ENCODE measurements at regions not wholly inside any gene's neighbourhood (a gene's known extent, or its start where the extent isn't known, plus 50 kb on each side); places are given as distances from the start of the nearest gene placed in this dataset.

DNA sequence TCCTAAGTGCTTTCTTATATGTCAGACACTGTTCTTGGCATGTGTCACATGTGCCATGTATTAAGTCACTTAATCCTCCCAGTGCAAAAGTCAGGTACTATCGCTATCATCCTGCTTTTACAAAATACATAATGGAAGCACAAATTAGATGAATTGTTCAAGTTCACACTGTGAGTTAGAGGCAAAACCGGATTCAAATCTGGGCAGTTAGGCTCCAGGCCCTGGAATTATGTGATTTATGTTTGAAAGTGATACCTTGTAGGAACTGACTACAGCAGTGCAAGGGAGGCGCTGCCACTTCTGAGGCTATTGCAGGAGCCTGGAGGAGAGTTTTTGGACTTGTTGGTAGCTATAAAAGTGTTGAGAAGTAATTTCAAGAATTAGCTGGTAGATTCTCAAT is 358.3 kb downstream of the HLX start:
- intact Hi-C loops (cut with micrococcal nuclease), result no loop called here
- Mint-ChIP-seq H3K36me3 (no peaks in the 10 kb centered on the region), H3K4me3 (no peak overlapping the region), H3K4me1 (no peaks in the 10 kb centered on the region), H3K27me3 (peaks cover under 1% of the 10 kb centered on the region in 2 donors), H3K27ac (no peak overlapping the region), H3K9me3 (peaks cover 0 to 3% (median 0%) of the 10 kb centered on the region in 8 donors)
- no peak overlapping the region for H3K27ac ChIP-seq (ENCODE audit: low read depth, low read length)
- no peaks in the 10 kb centered on the region for H3K27me3 ChIP-seq (ENCODE audit: insufficient read depth, low read length)
- no peak overlapping the region for H3K4me3 ChIP-seq (ENCODE audit: low read length in 2 of 2)
- H3K4me1 ChIP-seq (ENCODE audit: insufficient read depth, low read length), result no peaks in the 10 kb centered on the region
- POLR2A ChIA-PET (ENCODE audit: partially characterized antibody), result no interaction called here
- no peak for DNase-seq
- H3K36me3 ChIP-seq (ENCODE audit: insufficient read depth, low read length), result no peaks in the 10 kb centered on the region
- CTCF ChIA-PET (ENCODE audit: partially characterized antibody), result no interaction called here
- no peaks in the 10 kb centered on the region for H3K9me3 ChIP-seq (ENCODE audit: control insufficient read depth in 1 of 2, low read length in 2 of 2)

DNA sequence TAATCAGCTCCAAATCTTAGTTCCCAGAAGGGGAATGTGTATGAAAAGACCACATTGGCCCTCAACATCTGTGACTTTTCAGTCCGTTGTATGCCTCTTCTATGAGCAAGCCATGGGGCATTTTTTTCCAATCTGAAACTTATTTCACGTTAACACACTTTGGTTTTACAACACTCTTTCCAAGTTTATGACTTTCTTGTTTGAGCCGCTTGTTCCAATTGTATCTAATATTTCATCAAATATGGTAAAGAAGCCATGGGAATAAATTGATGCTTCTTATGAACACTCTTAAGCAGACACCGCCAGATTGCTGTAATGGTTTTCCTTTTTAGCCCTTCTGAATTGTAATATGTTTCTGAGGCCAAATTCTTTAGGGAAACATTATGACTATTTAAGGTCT is 359.9 kb downstream of the HLX start:
- no peaks in the 10 kb centered on the region for H3K27me3 ChIP-seq (ENCODE audit: insufficient read depth, low read length)
- ChIA-PET CTCF (ENCODE audit: partially characterized antibody) (no interaction called here), POLR2A (ENCODE audit: partially characterized antibody) (no interaction called here)
- H3K4me3 ChIP-seq (ENCODE audit: low read length in 2 of 2), result no peak overlapping the region
- DNase-seq, result no peak
- no peaks in the 10 kb centered on the region for H3K9me3 ChIP-seq (ENCODE audit: control insufficient read depth in 1 of 2, low read length in 2 of 2)
- Mint-ChIP-seq H3K9me3 (peaks cover 0 to 2% (median 0%) of the 10 kb centered on the region in 8 donors), H3K4me3 (no peak overlapping the region), H3K36me3 (no peaks in the 10 kb centered on the region), H3K27ac (no peak overlapping the region), H3K4me1 (no peaks in the 10 kb centered on the region), H3K27me3 (peaks cover 1 to 5% of the 10 kb centered on the region in 2 donors)
- no peaks in the 10 kb centered on the region for H3K36me3 ChIP-seq (ENCODE audit: insufficient read depth, low read length)
- no peaks in the 10 kb centered on the region for H3K4me1 ChIP-seq (ENCODE audit: insufficient read depth, low read length)
- H3K27ac ChIP-seq (ENCODE audit: low read depth, low read length), result no peak overlapping the region
- intact Hi-C loops (cut with micrococcal nuclease), result no loop called here

DNA sequence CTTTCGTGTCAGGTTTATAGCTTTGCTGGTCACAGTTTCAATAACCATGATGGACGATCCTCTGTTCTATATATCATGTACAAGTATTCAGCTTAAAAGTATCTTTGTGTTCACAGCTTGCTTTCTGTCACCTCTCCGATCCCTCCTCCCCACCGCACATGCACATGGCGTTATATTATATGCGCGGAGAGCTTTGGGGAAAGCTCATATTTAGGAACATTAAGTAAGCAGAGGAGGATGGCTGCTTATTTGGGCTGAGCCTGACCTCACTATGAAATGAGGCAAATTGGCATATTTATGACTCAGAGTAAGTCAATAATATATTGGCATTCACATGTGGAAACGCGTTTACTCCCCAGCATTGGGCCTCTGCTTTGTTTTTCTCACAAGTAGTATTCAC is 360.5 kb downstream of the HLX start:
- H3K27me3 ChIP-seq (ENCODE audit: insufficient read depth, low read length), result no peaks in the 10 kb centered on the region
- Mint-ChIP-seq H3K4me3 (no peak overlapping the region), H3K9me3 (peaks cover 0 to 2% (median 0%) of the 10 kb centered on the region in 8 donors), H3K27ac (no peak overlapping the region), H3K4me1 (no peaks in the 10 kb centered on the region), H3K36me3 (no peaks in the 10 kb centered on the region), H3K27me3 (peaks cover 1 to 5% of the 10 kb centered on the region in 2 donors)
- intact Hi-C loops (cut with micrococcal nuclease), result no loop called here
- peak in 1 of 5 donors; percentile 16 for DNase-seq
- H3K4me3 ChIP-seq (ENCODE audit: low read length in 2 of 2), result no peak overlapping the region
- ChIA-PET POLR2A (ENCODE audit: partially characterized antibody) (no interaction called here), CTCF (ENCODE audit: partially characterized antibody) (no interaction called here)
- no peaks in the 10 kb centered on the region for H3K4me1 ChIP-seq (ENCODE audit: insufficient read depth, low read length)
- H3K27ac ChIP-seq (ENCODE audit: low read depth, low read length), result no peak overlapping the region
- H3K9me3 ChIP-seq (ENCODE audit: control insufficient read depth in 1 of 2, low read length in 2 of 2), result no peaks in the 10 kb centered on the region
- no peaks in the 10 kb centered on the region for H3K36me3 ChIP-seq (ENCODE audit: insufficient read depth, low read length)

DNA sequence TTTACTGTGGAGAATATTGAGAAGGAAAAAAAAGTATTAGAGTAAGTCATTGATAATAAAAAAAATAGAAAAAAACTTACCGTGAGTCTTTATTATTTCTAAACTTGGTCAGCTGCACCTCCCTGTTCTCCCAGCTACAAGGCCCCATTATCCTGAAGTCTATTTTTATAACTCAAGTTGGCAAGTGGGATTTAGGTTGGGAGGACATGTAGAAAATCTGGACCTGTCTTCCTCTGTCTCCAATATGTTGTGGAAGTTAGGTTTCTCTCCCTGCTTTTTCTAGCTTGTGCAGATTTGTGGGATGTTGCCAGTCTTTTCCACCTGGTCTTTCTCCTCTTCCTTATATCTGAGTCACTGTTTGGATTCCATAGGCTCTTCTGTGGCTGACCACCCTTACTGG is 361.4 kb downstream of the HLX start:
- no peak for DNase-seq
- peaks cover 0 to 2% (median 0%) of the 10 kb centered on the region in 8 donors for H3K9me3 Mint-ChIP-seq
- H3K4me1 ChIP-seq (ENCODE audit: insufficient read depth, low read length), result no peaks in the 10 kb centered on the region
- no peaks in the 10 kb centered on the region for H3K36me3 ChIP-seq (ENCODE audit: insufficient read depth, low read length)
- peaks cover 1 to 5% of the 10 kb centered on the region in 2 donors for H3K27me3 Mint-ChIP-seq
- H3K4me3 ChIP-seq (ENCODE audit: low read length in 2 of 2), result no peak overlapping the region
- H3K4me1 Mint-ChIP-seq, result no peaks in the 10 kb centered on the region
- no peak overlapping the region for H3K27ac Mint-ChIP-seq
- no peaks in the 10 kb centered on the region for H3K27me3 ChIP-seq (ENCODE audit: insufficient read depth, low read length)
- CTCF ChIA-PET (ENCODE audit: partially characterized antibody), result no interaction called here
- no peaks in the 10 kb centered on the region for H3K9me3 ChIP-seq (ENCODE audit: control insufficient read depth in 1 of 2, low read length in 2 of 2)
- no peak overlapping the region for H3K27ac ChIP-seq (ENCODE audit: low read depth, low read length)
- H3K4me3 Mint-ChIP-seq, result no peak overlapping the region
- intact Hi-C loops (cut with micrococcal nuclease), result no loop called here
- POLR2A ChIA-PET (ENCODE audit: partially characterized antibody), result no interaction called here
- H3K36me3 Mint-ChIP-seq, result no peaks in the 10 kb centered on the region

DNA sequence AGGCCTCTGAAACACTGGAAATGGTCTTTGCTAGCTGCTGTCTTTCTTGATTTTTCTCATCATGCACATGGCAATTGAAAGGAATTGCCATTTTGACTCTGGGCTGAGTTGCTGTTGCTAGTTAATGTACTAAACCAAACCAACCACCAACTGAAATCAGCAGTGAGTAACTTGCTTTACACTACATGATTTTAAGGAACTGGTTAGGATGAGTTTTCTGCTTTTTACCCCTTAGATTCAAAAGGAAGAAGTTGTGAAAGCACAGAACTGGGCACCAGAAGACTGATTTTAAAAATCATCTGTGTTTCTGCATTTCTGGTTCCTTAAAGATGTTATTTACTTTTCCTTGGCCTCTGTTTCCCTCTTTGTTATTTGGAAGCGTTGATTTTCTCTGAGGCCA is 361.9 kb downstream of the HLX start:
- Mint-ChIP-seq H3K4me3 (no peak overlapping the region), H3K27me3 (peaks cover 1 to 5% of the 10 kb centered on the region in 2 donors), H3K27ac (no peak overlapping the region), H3K9me3 (peaks cover 0 to 2% (median 0%) of the 10 kb centered on the region in 8 donors), H3K4me1 (no peaks in the 10 kb centered on the region), H3K36me3 (no peaks in the 10 kb centered on the region)
- intact Hi-C loops (cut with micrococcal nuclease), result no loop called here
- Histone ChIP-seq H3K27ac (ENCODE audit: low read depth, low read length) (no peak overlapping the region), H3K4me3 (ENCODE audit: low read length in 2 of 2) (no peak overlapping the region), H3K36me3 (ENCODE audit: insufficient read depth, low read length) (no peaks in the 10 kb centered on the region), H3K4me1 (ENCODE audit: insufficient read depth, low read length) (no peaks in the 10 kb centered on the region), H3K27me3 (ENCODE audit: insufficient read depth, low read length) (no peaks in the 10 kb centered on the region), H3K9me3 (ENCODE audit: control insufficient read depth in 1 of 2, low read length in 2 of 2) (no peaks in the 10 kb centered on the region)
- ChIA-PET CTCF (ENCODE audit: partially characterized antibody) (no interaction called here), POLR2A (ENCODE audit: partially characterized antibody) (no interaction called here)
- no peak for DNase-seq

DNA sequence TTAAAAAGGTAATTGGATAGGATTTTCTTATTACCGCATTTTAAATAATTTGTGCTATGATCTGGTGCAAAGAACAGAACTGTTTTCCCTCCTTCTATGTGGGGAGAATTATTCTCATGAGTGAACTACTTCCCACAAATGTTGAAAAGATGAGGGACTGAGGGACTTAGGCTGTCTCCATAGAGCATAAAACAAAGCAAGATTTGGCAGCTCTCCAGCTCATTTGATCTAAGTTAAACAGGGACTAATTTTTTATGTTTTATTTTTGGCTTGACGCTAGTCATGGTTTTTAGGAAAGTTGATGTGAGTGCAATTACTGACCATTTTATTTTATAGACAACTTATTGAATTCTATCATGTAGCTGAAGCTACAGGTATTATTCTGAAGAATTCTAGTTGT is 362.3 kb downstream of the HLX start:
- Mint-ChIP-seq H3K27ac (no peak overlapping the region), H3K9me3 (peaks cover 0 to 2% (median 0%) of the 10 kb centered on the region in 8 donors), H3K4me1 (no peaks in the 10 kb centered on the region), H3K4me3 (no peak overlapping the region), H3K27me3 (peaks cover 1 to 5% of the 10 kb centered on the region in 2 donors), H3K36me3 (no peaks in the 10 kb centered on the region)
- ChIA-PET POLR2A (ENCODE audit: partially characterized antibody) (no interaction called here), CTCF (ENCODE audit: partially characterized antibody) (no interaction called here)
- H3K27me3 ChIP-seq (ENCODE audit: insufficient read depth, low read length), result no peaks in the 10 kb centered on the region
- no peak overlapping the region for H3K27ac ChIP-seq (ENCODE audit: low read depth, low read length)
- no peaks in the 10 kb centered on the region for H3K9me3 ChIP-seq (ENCODE audit: control insufficient read depth in 1 of 2, low read length in 2 of 2)
- intact Hi-C loops (cut with micrococcal nuclease), result no loop called here
- H3K36me3 ChIP-seq (ENCODE audit: insufficient read depth, low read length), result no peaks in the 10 kb centered on the region
- no peak overlapping the region for H3K4me3 ChIP-seq (ENCODE audit: low read length in 2 of 2)
- DNase-seq, result no peak
- H3K4me1 ChIP-seq (ENCODE audit: insufficient read depth, low read length), result no peaks in the 10 kb centered on the region

DNA sequence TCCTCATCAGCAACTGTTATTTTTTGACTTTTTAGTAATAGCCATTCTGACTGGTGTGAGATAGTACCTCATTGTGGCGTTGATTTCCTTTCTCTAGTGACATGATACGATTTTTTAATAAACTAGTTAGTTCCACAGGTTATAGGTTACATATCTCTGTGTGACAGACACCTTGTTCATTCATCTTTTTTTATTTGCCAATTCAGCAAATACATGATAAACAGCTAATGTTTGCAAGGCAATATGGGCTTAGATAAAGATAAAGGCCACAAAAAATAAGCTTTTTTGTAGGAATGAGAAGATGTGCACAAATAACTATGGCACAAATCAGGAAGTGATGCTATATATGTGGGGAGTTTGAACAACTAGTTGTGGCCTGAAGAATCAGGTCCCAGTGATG is 366.8 kb downstream of the HLX start:
- Mint-ChIP-seq H3K4me1 (no peaks in the 10 kb centered on the region), H3K27me3 (peaks cover 1 to 10% of the 10 kb centered on the region in 2 donors), H3K9me3 (peaks cover 0 to 3% (median 0%) of the 10 kb centered on the region in 8 donors), H3K4me3 (no peak overlapping the region), H3K36me3 (no peaks in the 10 kb centered on the region), H3K27ac (no peak overlapping the region)
- DNase-seq, result no peak
- no peaks in the 10 kb centered on the region for H3K27me3 ChIP-seq (ENCODE audit: insufficient read depth, low read length)
- no peaks in the 10 kb centered on the region for H3K36me3 ChIP-seq (ENCODE audit: insufficient read depth, low read length)
- no peaks in the 10 kb centered on the region for H3K9me3 ChIP-seq (ENCODE audit: control insufficient read depth in 1 of 2, low read length in 2 of 2)
- CTCF ChIA-PET (ENCODE audit: partially characterized antibody), result no interaction called here
- no peaks in the 10 kb centered on the region for H3K4me1 ChIP-seq (ENCODE audit: insufficient read depth, low read length)
- intact Hi-C loops (cut with micrococcal nuclease), result no loop called here
- no peak overlapping the region for H3K4me3 ChIP-seq (ENCODE audit: low read length in 2 of 2)
- POLR2A ChIA-PET (ENCODE audit: partially characterized antibody), result no interaction called here
- H3K27ac ChIP-seq (ENCODE audit: low read depth, low read length), result no peak overlapping the region

Data from CD4-positive, alpha-beta memory T cell (primary cell).